CD4-positive, alpha-beta T cell (primary cell): ENCODE measurements at regions not wholly inside any gene's neighbourhood (a gene's known extent, or its start where the extent isn't known, plus 50 kb on each side); places are given as distances from the start of the nearest gene placed in this dataset.

Experiments
- ATAC-seq: fragments of 200-7000 bp; cut with Tn5 transposase; one replicate; pipeline ENCODE4 v1.10.0; 2022; ENCODE audit warnings: mild to moderate bottlenecking; ENCODE audit not compliant: poor library complexity
- CTCF ChIA-PET: fragments of 350-600 bp; sonication (Branson Sonifier 250); formaldehyde crosslinking; loops from one replicate; lab custom pipeline; 2021; ENCODE audit warnings: antibody characterized with exemption, inconsistent platforms; lab: Charles Lee
- POLR2A ChIA-PET: fragments of 350-600 bp; sonication (Branson Sonifier 250); formaldehyde crosslinking; loops from one replicate; lab custom pipeline; 2021; ENCODE audit warnings: antibody characterized with exemption, inconsistent platforms; lab: Charles Lee
- DNase-seq, 14 experiments: peaks; one replicate each; pipeline ENCODE4 v3.0.0-alpha.2; 2013 to 2020; ENCODE audit warnings: mixed read lengths in 2 of 14
- H3K27ac ChIP-seq, 2 donors: one replicate each; pipeline versions ENCODE4 v1.5.1 to v1.7.0; 2013; ENCODE audit warnings: low read length in 2 of 2, low read depth in 1 of 2, mild to moderate bottlenecking in 1 of 2
- H3K27me3 ChIP-seq, 2 experiments: 1 replicate in 1 of 2; 2 replicates in 1 of 2; pipeline versions ENCODE4 v1.6.1 to v1.7.0; 2013; ENCODE audit warnings: low read length in 2 of 2, control low read depth in 1 of 2, mild to moderate bottlenecking in 1 of 2, moderate library complexity in 1 of 2; ENCODE audit not compliant: insufficient read depth in 2 of 2, control insufficient read depth in 1 of 2
- H3K36me3 ChIP-seq: one replicate; pipeline ENCODE4 v1.6.1; 2013; ENCODE audit warnings: low read length, control low read depth; ENCODE audit not compliant: insufficient read depth
- H3K4me1 ChIP-seq: one replicate; pipeline ENCODE4 v1.6.1; 2013; ENCODE audit warnings: low read length, control low read depth; ENCODE audit not compliant: insufficient read depth
- H3K4me3 ChIP-seq: one replicate; pipeline ENCODE4 v1.5.1; 2013; ENCODE audit warnings: mild to moderate bottlenecking, low read length, moderate library complexity
- H3K9me3 ChIP-seq, 2 experiments: 1 replicate in 1 of 2; 2 replicates in 1 of 2; pipeline versions ENCODE4 v1.6.1 to v1.7.0; 2013; ENCODE audit warnings: low read length in 2 of 2, mild to moderate bottlenecking in 2 of 2, control low read depth in 1 of 2, moderate library complexity in 1 of 2; ENCODE audit not compliant: control insufficient read depth in 1 of 2, insufficient read depth in 1 of 2
- H3K27ac Mint-ChIP-seq: one replicate; pipeline ENCODE4 v1.8.0; 2020; ENCODE audit warnings: mixed read lengths
- H3K27me3 Mint-ChIP-seq: one replicate; pipeline ENCODE4 v1.8.0; 2021; ENCODE audit warnings: mixed read lengths
- H3K36me3 Mint-ChIP-seq: one replicate; pipeline ENCODE4 v1.8.0; 2021; ENCODE audit warnings: low read depth, mixed read lengths
- H3K4me1 Mint-ChIP-seq: one replicate; pipeline ENCODE4 v1.8.0; 2021; ENCODE audit warnings: low read depth, mixed read lengths
- H3K4me3 Mint-ChIP-seq: one replicate; pipeline ENCODE4 v1.8.0; 2020; ENCODE audit warnings: mild to moderate bottlenecking, mixed read lengths
- H3K9me3 Mint-ChIP-seq: one replicate; pipeline ENCODE4 v1.8.0; 2020; ENCODE audit warnings: mixed read lengths
- intact Hi-C, 2 experiments: fragments of 100-400 bp; cut with DNase I in 1 of 2; cut with micrococcal nuclease in 1 of 2; formaldehyde crosslinking; loops; one replicate each; pipeline versions ENCODE4 v1.15.1 to v1.9.0; 2023 to 2025; cut with DNase I, micrococcal nuclease
- TF ChIP-seq, protein P1 (sequence below): fragments of 200-600 bp; IDR thresholded peaks from one replicate; pipeline ENCODE4 v1.8.0; 2022; ENCODE audit warnings: antibody characterized with exemption, mild to moderate bottlenecking

DNA sequence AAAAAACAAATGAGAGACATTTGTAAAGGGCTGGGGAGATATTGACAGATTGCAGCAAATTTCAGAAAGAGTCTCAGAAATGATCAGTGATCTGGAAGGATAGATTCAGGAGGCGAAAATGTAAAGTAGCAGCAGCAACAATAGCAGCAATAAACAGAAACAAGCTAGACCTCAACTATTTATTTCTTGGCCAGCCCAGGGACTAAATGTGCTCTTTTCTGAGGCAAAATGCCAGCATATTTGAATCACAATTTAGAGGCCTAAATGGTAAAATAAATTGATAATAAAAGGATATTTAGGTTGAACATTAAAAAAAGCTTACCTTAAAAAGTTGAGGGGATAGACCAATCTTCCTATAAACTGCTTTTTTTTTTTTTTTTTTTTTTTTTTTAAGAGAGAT is 134.6 kb upstream of the ITGB1 start:
- DNase-seq (no peak), ATAC-seq (no peak)
- ChIA-PET POLR2A (interaction anchor here (0.8 kb wide), 1 partner anchor 16 kb away, joined by 3 read pairs; no protein-coding TSS in a partner anchor), CTCF (interaction anchor here (0.7 kb wide), 1 partner anchor 787 kb away, joined by 3 read pairs; no protein-coding TSS in a partner anchor)
- Histone ChIP-seq H3K27ac (no peak overlapping the region), H3K9me3 (peaks cover 4 to 14% of the 10 kb centered on the region in 2 experiments), H3K4me1 (peaks cover 17% of the 10 kb centered on the region), H3K36me3 (no peaks in the 10 kb centered on the region), H3K27me3 (no peaks in the 10 kb centered on the region), H3K4me3 (no peak overlapping the region)
- TF ChIP-seq, protein P1, sequence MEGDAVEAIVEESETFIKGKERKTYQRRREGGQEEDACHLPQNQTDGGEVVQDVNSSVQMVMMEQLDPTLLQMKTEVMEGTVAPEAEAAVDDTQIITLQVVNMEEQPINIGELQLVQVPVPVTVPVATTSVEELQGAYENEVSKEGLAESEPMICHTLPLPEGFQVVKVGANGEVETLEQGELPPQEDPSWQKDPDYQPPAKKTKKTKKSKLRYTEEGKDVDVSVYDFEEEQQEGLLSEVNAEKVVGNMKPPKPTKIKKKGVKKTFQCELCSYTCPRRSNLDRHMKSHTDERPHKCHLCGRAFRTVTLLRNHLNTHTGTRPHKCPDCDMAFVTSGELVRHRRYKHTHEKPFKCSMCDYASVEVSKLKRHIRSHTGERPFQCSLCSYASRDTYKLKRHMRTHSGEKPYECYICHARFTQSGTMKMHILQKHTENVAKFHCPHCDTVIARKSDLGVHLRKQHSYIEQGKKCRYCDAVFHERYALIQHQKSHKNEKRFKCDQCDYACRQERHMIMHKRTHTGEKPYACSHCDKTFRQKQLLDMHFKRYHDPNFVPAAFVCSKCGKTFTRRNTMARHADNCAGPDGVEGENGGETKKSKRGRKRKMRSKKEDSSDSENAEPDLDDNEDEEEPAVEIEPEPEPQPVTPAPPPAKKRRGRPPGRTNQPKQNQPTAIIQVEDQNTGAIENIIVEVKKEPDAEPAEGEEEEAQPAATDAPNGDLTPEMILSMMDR, result no peak
- Mint-ChIP-seq H3K27ac (no peak overlapping the region), H3K27me3 (no peaks in the 10 kb centered on the region), H3K9me3 (peaks cover 17% of the 10 kb centered on the region), H3K4me3 (no peak overlapping the region), H3K36me3 (peaks cover 23% of the 10 kb centered on the region), H3K4me1 (peaks cover 31% of the 10 kb centered on the region)
- intact Hi-C loops, result no loop called here

DNA sequence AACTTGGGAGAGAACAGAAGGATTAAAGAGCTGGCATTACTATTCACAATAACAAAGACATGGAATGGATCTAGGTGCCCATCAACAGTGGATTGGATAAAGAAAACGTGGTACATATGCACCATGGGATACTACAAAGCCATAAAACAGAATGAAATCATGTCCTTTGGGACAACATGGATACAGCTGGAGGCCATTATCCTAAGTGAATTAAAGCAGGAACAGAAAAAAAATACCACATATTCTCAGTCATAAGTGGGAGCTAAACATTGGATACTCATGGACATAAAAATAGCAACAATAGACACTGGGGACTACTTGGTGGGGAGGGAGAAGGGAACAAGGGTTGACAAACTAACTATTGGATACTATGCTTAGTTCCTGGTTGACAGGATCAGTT is 133.2 kb upstream of the ITGB1 start:
- Histone ChIP-seq H3K27ac (no peak overlapping the region), H3K9me3 (peaks cover 4 to 14% of the 10 kb centered on the region in 2 experiments), H3K27me3 (no peaks in the 10 kb centered on the region), H3K36me3 (no peaks in the 10 kb centered on the region), H3K4me3 (no peak overlapping the region), H3K4me1 (peaks cover 25% of the 10 kb centered on the region)
- peaks cover 17% of the 10 kb centered on the region for H3K9me3 Mint-ChIP-seq
- TF ChIP-seq, protein P1, result no peak
- H3K27me3 Mint-ChIP-seq, result no peaks in the 10 kb centered on the region
- intact Hi-C loops, result no loop called here
- ChIA-PET CTCF (interaction anchor here (0.9 kb wide), 1 partner anchor 19 kb away, joined by 3 read pairs; no protein-coding TSS in a partner anchor), POLR2A (interaction anchor here (0.9 to 1.3 kb wide), 2 partner anchors 19 to 32 kb away, joined by 3 read pairs; no protein-coding TSS in a partner anchor)
- DNase-seq (no peak), ATAC-seq (no peak)
- peaks cover 39% of the 10 kb centered on the region for H3K4me1 Mint-ChIP-seq
- no peak overlapping the region for H3K27ac Mint-ChIP-seq
- H3K36me3 Mint-ChIP-seq, result peaks cover 28% of the 10 kb centered on the region
- no peak overlapping the region for H3K4me3 Mint-ChIP-seq

DNA sequence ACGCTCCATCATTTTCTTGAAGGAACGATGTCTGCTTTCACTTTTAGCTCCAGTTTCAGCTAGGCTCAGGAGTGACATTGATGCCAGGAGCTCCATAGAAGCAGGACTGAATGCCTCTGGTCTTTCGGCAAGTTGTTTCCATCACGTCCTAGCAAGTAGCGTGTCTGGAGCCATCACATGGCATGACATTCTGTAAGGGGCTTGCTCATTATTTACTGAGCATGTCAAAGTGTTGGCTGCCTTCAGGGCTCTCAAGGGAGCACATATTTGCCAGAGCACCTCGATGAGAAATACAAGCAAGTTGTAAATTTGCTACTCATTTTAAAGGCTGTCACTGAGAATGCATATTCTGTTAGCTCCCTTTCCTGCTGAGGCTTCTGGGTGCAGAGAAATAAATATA is 131.0 kb upstream of the ITGB1 start:
- peaks cover 22% of the 10 kb centered on the region for H3K36me3 Mint-ChIP-seq
- TF ChIP-seq, protein P1, result no peak
- ATAC-seq (no peak), DNase-seq (no peak)
- Histone ChIP-seq H3K27me3 (no peaks in the 10 kb centered on the region), H3K36me3 (no peaks in the 10 kb centered on the region), H3K4me3 (no peak overlapping the region), H3K27ac (no peak overlapping the region), H3K4me1 (peaks cover 36% of the 10 kb centered on the region), H3K9me3 (peaks cover 0 to 5% of the 10 kb centered on the region in 2 experiments)
- ChIA-PET POLR2A (no interaction called here), CTCF (no interaction called here)
- intact Hi-C loops, result no loop called here
- peaks cover 42% of the 10 kb centered on the region for H3K4me1 Mint-ChIP-seq
- no peak overlapping the region for H3K4me3 Mint-ChIP-seq
- peaks cover 10% of the 10 kb centered on the region for H3K9me3 Mint-ChIP-seq
- H3K27ac Mint-ChIP-seq, result no peak overlapping the region
- H3K27me3 Mint-ChIP-seq, result no peaks in the 10 kb centered on the region
